ENCODE measurements at regions not wholly inside any gene's neighbourhood (a gene's known extent, or its start where the extent isn't known, plus 50 kb on each side); places are given as distances from the start of the nearest gene placed in this dataset.

- Mint-ChIP-seq H3K27me3 (no peaks in the 10 kb centered on the region), H3K9me3 (no peaks in the 10 kb centered on the region), H3K36me3 (ENCODE audit: low read depth) (no peaks in the 10 kb centered on the region), H3K4me3 (no peak overlapping the region), H3K27ac (no peak overlapping the region), H3K4me1 (no peaks in the 10 kb centered on the region)
- TF ChIP-seq CTCF (IDR thresholded peaks at IDR 0.05): no peak
- DNase-seq (no peak), ATAC-seq (ENCODE audit: low read depth) (no peak)
- ChIA-PET CTCF (no interaction called here), POLR2A (no interaction called here)
- intact Hi-C loops (cut with micrococcal nuclease): no loop called here
Measured at GRCh38 chr7:84304407-84304806, 109.8 kb upstream of the SEMA3A start.

GRCh38 chr7:84302949-84303348, 108.4 kb upstream of the SEMA3A start:
- ATAC-seq (ENCODE audit: low read depth) (no peak), DNase-seq (no peak)
- no peak for TF ChIP-seq CTCF (IDR thresholded peaks at IDR 0.05)
- CTCF ChIA-PET: no interaction called here
- Mint-ChIP-seq H3K36me3 (ENCODE audit: low read depth) (no peaks in the 10 kb centered on the region), H3K27ac (no peak overlapping the region), H3K4me1 (no peaks in the 10 kb centered on the region), H3K9me3 (no peaks in the 10 kb centered on the region), H3K27me3 (no peaks in the 10 kb centered on the region), H3K4me3 (no peak overlapping the region)
- POLR2A ChIA-PET: no interaction called here
- intact Hi-C loops (cut with micrococcal nuclease): no loop called here

GRCh38 chr7:84297616-84298015, 103.0 kb upstream of the SEMA3A start:
- Mint-ChIP-seq H3K9me3 (no peaks in the 10 kb centered on the region), H3K27me3 (no peaks in the 10 kb centered on the region), H3K4me3 (no peak overlapping the region), H3K4me1 (no peaks in the 10 kb centered on the region), H3K27ac (no peak overlapping the region), H3K36me3 (ENCODE audit: low read depth) (no peaks in the 10 kb centered on the region)
- no peak for TF ChIP-seq CTCF (IDR thresholded peaks at IDR 0.05)
- ChIA-PET CTCF (no interaction called here), POLR2A (no interaction called here)
- ATAC-seq (ENCODE audit: low read depth) (no peak), DNase-seq (no peak)
- intact Hi-C loops (cut with micrococcal nuclease): no loop called here

GRCh38 chr7:84294847-84295455, 100.4 kb upstream of the SEMA3A start:
- DNase-seq: no peak
- no peak for TF ChIP-seq CTCF (IDR thresholded peaks at IDR 0.05)
- Mint-ChIP-seq H3K4me1 (no peaks in the 10 kb centered on the region), H3K4me3 (no peak overlapping the region), H3K36me3 (ENCODE audit: low read depth) (no peaks in the 10 kb centered on the region), H3K27me3 (no peaks in the 10 kb centered on the region), H3K9me3 (no peaks in the 10 kb centered on the region), H3K27ac (no peak overlapping the region)
- CTCF ChIA-PET: no interaction called here
- POLR2A ChIA-PET: no interaction called here
- ATAC-seq (ENCODE audit: low read depth): no peak
- intact Hi-C loops (cut with micrococcal nuclease): no loop called here

GRCh38 chr7:84294391-84294790, 99.8 kb upstream of the SEMA3A start:
- Mint-ChIP-seq H3K4me1 (no peaks in the 10 kb centered on the region), H3K27me3 (no peaks in the 10 kb centered on the region), H3K27ac (no peak overlapping the region), H3K4me3 (no peak overlapping the region), H3K36me3 (ENCODE audit: low read depth) (no peaks in the 10 kb centered on the region), H3K9me3 (no peaks in the 10 kb centered on the region)
- TF ChIP-seq CTCF (IDR thresholded peaks at IDR 0.05): no peak
- POLR2A ChIA-PET: no interaction called here
- intact Hi-C loops (cut with micrococcal nuclease): no loop called here
- DNase-seq (no peak), ATAC-seq (ENCODE audit: low read depth) (no peak)
- CTCF ChIA-PET: no interaction called here
